NT2/D1 (cell line): ENCODE measurements at regions not wholly inside any gene's neighbourhood (a gene's known extent, or its start where the extent isn't known, plus 50 kb on each side); places are given as distances from the start of the nearest gene placed in this dataset.

Experiments used
- SUZ12 ChIP-seq: IDR thresholded peaks from 2 replicates; pipeline ENCODE4 v1.6.1; 2011; ENCODE audit not compliant: insufficient read length, insufficient read depth; ENCODE audit errors: extremely low read depth
- YY1 ChIP-seq: IDR thresholded peaks from 2 replicates; pipeline ENCODE4 v1.6.1; 2011; ENCODE audit not compliant: insufficient read length, insufficient read depth
- ZNF274 ChIP-seq: IDR thresholded peaks from 2 replicates; pipeline ENCODE4 v1.6.1; 2011; ENCODE audit warnings: mild to moderate bottlenecking, low read depth, low read length

DNA sequence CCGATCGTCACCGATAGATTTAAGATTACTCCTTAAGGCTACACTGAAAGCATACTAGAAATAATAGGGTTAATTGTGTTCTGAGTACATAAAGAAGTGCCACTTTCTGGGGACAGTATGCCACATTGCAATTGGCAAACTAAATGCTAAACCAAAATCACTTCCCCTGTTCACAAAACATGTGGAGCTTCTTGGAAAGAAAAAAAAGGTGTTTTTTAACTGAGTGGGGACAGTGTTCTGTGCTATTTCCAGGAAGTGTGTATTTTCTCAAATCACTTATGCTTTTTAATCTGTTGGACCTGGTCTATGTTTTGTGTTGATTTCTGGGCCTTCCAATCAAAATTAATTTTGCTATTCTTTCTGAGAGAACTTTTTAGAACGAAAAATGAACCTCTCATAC lies 149.3 kb upstream of the MPDZ start:
- no peak for TF ChIP-seq YY1
- TF ChIP-seq ZNF274, result no peak
- no peak for TF ChIP-seq SUZ12
